HG02852 (cell line): ENCODE measurements at regions not wholly inside any gene's neighbourhood (a gene's known extent, or its start where the extent isn't known, plus 50 kb on each side); places are given as distances from the start of the nearest gene placed in this dataset.

Experiments used
- ATAC-seq: cut with Tn5 transposase; IDR thresholded peaks from one replicate; pipeline ENCODE4 v1.9.1; 2021; ENCODE audit warnings: mild to moderate bottlenecking, moderate library complexity; ENCODE audit not compliant: unreplicated experiment

- no peak for ATAC-seq
These were observed 64.9 kb upstream of the RREB1 start for GRCh38 chr6:7042654-7043545.

- ATAC-seq: no peak
These were observed 62.4 kb upstream of the RREB1 start for GRCh38 chr6:7045331-7045730.

- ATAC-seq: no peak
These were observed 62.0 kb upstream of the RREB1 start for GRCh38 chr6:7045746-7046145.

GRCh38 chr6:7047128-7047527, 60.6 kb upstream of the RREB1 start:
- ATAC-seq: no peak

- ATAC-seq: no peak
These were observed 59.8 kb upstream of the RREB1 start for GRCh38 chr6:7047966-7048365.

- ATAC-seq: no peak
These were observed 58.9 kb upstream of the RREB1 start for GRCh38 chr6:7048894-7049293.

GRCh38 chr6:7050004-7050403, 57.8 kb upstream of the RREB1 start:
- no peak for ATAC-seq

GRCh38 chr6:7050872-7051779, 56.6 kb upstream of the RREB1 start:
- ATAC-seq: peak; percentile 47

GRCh38 chr6:7051780-7052442, 55.9 kb upstream of the RREB1 start:
- ATAC-seq: peak; percentile 67

- ATAC-seq: peak; percentile 4
These were observed 55.2 kb upstream of the RREB1 start for GRCh38 chr6:7052443-7053011.

- ATAC-seq: no peak
These were observed 54.5 kb upstream of the RREB1 start for GRCh38 chr6:7053125-7053774.
